ENCODE measurements at regions not wholly inside any gene's neighbourhood (a gene's known extent, or its start where the extent isn't known, plus 50 kb on each side); places are given as distances from the start of the nearest gene placed in this dataset.

DNA sequence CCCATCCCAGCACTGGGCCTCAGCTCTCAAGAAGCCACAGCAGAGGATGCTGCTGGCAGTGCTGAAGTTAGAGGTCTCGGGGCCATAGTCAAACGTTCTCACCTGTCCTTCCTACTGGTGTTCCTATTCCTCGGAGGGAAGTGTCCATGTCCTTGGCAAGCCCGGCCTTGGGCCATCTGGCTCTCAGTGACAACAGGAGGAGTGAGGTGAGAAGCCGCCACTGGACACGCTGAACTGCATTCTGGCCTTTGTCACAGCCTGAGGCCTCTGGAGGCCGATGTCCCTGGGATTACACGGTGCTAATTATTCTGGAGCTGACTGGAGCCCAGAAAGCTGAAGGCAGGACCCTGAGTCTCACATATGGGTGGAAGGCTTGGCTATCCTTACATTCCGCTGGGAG is 92.5 kb downstream of the OLFM1 start:
- TF ChIP-seq GATA3 (IDR thresholded peaks at IDR 0.05; ENCODE audit: low read depth, low read length) (no peak), GATA2 (IDR thresholded peaks at IDR 0.05; ENCODE audit: low read depth, low read length) (no peak)
